HAP-1 (cell line): ENCODE measurements at regions not wholly inside any gene's neighbourhood (a gene's known extent, or its start where the extent isn't known, plus 50 kb on each side); places are given as distances from the start of the nearest gene placed in this dataset.
"Not testable (repeated sequence)": the region's sequence is repeated elsewhere in the genome, so short reads cannot be mapped to it uniquely, and the experiment has no call there.

Experiments used
- DNase-seq, 2 experiments: peaks; one replicate each; pipeline ENCODE4 v3.0.0-alpha.2; 2016 to 2020; ENCODE audit warnings: low spot score in 2 of 2
- H3K27me3 ChIP-seq: fragments of 250-450 bp; sonication (Bioruptor Pico); 2 replicates; pipeline ENCODE4 v1.5.1; 2020; ENCODE audit warnings: low read depth, mild to moderate bottlenecking, moderate library complexity
- H3K36me3 ChIP-seq: fragments of 250-450 bp; sonication (Bioruptor Pico); replicated peaks from 2 replicates; pipeline ENCODE4 v1.5.1; 2020; ENCODE audit warnings: mild to moderate bottlenecking
- H3K4me1 ChIP-seq: fragments of 250-450 bp; sonication (Bioruptor Pico); 2 replicates; pipeline ENCODE4 v1.5.1; 2020; ENCODE audit warnings: mild to moderate bottlenecking
- H3K4me3 ChIP-seq: fragments of 250-450 bp; sonication (Bioruptor Pico); 2 replicates; pipeline ENCODE4 v1.5.1; 2020; ENCODE audit warnings: mild to moderate bottlenecking, moderate library complexity
- H3K9me3 ChIP-seq: fragments of 250-450 bp; sonication (Bioruptor Pico); 2 replicates; pipeline ENCODE4 v1.5.1; 2020; ENCODE audit warnings: mild to moderate bottlenecking, moderate library complexity
- in situ Hi-C: fragments of 300-500 bp; cut with MboI; formaldehyde crosslinking; loops from 3 replicates; pipeline ENCODE4 v1.14.3; 2020; ENCODE audit warnings: low sequenced_read_pairs, inconsistent platforms, mixed read lengths

DNA sequence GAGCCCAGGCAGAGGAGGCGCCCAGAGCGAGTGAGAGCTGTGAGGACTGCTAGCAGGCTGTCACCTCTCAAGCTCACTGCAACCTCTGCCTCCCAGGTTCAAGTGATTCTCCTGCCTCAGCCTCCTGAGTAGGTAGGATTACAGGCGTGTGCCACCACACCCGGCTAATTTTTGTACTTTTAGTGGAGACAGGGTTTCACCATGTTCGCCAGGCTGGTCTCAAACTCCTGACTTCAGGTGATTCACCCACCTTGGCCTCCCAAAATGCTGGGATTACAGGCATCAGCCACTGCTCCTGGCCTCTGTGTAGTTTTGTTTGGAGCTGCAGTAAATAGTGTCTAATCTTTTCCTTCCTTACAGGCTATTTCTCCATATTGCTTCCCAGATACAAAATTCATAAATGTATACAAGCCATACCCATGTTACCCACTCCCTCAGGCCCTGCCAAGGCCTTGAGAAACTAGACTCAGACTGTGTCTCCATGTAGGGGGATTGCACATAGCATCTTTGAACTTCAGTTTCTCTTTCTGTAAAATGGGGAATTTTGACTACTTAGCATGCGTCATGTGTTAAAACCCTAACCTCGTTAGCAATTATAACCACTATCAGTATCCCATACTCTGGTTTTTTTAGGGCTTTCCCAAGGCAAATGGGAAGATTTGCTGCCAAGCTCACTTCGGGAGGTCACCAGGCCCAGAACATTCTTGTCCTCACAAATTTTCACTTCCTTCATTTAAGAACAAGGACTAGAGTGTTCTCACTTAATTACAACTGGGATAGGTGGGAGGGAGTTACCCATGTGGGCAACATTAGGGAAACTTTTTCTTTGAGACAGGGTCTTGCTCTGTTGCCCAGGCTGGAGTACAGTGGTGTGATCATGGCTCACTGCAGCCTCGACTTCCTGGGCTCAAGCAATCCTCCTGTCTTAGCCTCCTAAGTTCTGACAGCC, 67.3 kb upstream of the DDR1 start:
- no peaks in the 10 kb centered on the region for H3K9me3 ChIP-seq
- H3K36me3 ChIP-seq, result no peaks in the 10 kb centered on the region
- DNase-seq, result no peak
- H3K4me1 ChIP-seq, result no peaks in the 10 kb centered on the region
- in situ Hi-C loops, result no loop called here
- H3K4me3 ChIP-seq, result no peak overlapping the region
- no peaks in the 10 kb centered on the region for H3K27me3 ChIP-seq

DNA sequence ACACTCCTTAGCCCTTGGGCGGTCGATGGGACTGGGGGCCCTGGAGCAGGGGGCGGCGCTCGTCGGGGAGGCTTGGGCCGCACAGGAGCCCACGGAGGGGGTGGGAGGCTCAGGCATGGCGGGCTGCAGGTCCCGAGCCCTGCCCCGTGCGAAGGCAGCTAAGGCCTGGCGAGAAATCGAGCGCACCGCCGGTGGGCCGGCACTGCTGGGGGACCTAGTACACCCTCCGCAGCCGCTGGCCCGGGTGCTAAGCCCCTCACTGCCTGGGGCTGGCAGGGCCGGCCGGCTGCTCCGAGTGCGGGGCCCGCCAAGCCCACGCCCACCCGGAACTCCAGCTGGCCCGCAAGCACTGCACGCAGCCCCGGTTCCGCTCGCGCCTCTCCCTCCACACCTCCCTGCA, 68.0 kb upstream of the DDR1 start:
- H3K36me3 ChIP-seq, H3K27me3 ChIP-seq, in situ Hi-C loops, DNase-seq, H3K4me1 ChIP-seq, H3K4me3 ChIP-seq, H3K9me3 ChIP-seq: not testable (repeated sequence)

DNA sequence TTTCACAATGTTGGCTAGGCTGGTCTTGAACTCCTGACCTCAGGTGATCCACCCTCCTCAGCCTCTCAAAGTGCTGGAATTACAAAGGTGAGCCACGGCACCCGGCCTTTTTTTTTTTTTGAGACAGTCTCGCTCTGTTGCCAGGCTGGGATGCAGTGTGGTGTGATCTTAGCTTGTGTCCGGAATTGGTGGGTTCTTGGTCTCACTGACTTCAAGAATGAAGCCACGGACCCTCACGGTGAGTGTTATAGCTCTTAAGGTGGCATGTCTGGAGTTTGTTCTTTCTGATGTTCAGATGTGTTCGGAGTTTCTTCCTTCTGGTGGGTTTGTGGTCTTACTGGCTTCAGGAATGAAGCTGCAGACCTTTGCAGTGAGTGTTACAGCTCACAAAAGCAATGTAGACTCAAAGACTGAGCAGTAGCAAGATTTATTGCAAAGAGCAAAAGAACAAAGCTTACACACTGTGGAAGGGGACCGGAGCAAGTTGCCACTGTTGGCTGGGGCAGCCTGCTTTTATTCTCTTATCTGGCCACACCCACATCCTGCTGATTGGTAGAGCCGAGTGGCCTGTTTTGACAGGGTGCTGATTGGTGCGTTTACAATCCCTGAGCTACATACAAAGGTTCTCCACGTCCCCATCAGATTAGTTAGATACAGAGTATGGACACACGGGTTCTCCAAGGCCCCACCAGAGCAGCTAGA, 69.1 kb upstream of the DDR1 start:
- H3K27me3 ChIP-seq, H3K9me3 ChIP-seq, in situ Hi-C loops, H3K4me3 ChIP-seq, H3K4me1 ChIP-seq, H3K36me3 ChIP-seq, DNase-seq: not testable (repeated sequence)

DNA sequence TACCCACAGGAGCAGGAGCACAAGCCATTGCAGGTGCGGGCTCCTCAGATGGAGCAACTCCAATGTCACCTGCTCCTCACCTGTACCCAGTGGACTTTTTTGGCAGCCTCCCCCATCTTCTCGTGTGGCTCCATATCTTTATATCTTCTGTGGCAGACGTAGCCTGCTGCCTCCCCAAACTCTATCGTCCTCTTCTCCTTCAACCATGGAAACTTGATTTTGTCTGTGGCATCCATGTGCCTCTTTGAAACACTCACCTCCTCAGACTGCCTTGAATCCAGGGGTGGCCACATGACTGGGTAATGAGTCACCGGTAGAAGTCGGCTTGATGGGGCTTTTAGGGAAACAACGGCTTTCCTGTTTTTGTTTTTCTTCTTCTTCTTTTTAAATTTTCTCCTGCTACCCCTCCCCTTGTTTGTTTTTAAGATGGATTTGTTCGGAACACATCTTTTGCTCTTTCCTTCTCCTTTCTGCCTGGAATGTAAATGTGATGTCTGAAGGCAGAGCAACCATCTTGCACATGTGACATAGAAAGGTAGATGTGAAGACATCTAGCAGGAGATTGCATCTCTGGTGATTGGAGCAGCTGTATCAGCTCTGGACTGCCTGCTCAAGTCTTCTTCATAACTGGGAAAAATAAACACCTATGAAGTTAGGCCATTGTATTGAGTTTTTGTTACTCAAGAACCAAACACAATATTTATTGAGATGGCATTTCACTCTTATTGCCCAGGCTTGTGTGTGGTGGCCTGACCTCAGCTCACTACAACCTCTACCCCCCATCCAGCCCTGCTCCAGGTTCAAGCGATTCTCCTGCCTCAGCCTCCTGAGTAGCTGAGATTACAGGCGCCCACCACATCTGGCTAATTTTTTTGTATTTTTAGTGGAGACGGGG, 69.9 kb upstream of the DDR1 start:
- Histone ChIP-seq H3K36me3 (no peaks in the 10 kb centered on the region), H3K4me3 (no peak overlapping the region), H3K27me3 (no peaks in the 10 kb centered on the region), H3K4me1 (no peaks in the 10 kb centered on the region), H3K9me3 (no peaks in the 10 kb centered on the region)
- in situ Hi-C loops, result no loop called here
- no peak for DNase-seq

DNA sequence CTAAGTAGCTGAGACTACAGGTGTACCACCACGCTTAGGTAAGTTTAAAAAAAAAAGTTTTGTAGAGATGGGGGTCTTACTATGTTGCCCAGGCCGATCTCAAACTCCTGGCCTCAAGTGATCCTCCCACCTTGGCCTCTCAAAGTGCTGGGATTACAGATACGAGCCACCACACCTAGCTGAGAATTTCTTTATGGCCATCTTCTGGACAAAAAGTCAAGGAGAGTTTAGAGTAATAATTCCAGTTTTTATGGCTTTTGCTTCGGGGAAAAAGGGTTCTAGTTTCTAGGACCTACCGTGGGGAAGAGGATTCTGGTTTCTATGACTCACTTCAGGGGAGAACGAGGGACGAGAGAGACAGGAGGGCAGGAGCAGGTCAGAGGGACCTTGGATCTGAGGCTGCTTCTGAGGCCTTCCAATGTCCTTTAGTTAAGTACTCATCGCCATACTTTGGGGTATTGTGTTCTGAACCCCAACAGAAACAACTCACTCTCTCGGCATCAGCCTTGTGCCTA, 69.3 kb upstream of the IER3 start:
- no peaks in the 10 kb centered on the region for H3K9me3 ChIP-seq
- no peak for DNase-seq
- no peaks in the 10 kb centered on the region for H3K27me3 ChIP-seq
- in situ Hi-C loops, result no loop called here
- H3K4me3 ChIP-seq, result no peak overlapping the region
- H3K4me1 ChIP-seq, result no peaks in the 10 kb centered on the region
- H3K36me3 ChIP-seq, result no peaks in the 10 kb centered on the region

DNA sequence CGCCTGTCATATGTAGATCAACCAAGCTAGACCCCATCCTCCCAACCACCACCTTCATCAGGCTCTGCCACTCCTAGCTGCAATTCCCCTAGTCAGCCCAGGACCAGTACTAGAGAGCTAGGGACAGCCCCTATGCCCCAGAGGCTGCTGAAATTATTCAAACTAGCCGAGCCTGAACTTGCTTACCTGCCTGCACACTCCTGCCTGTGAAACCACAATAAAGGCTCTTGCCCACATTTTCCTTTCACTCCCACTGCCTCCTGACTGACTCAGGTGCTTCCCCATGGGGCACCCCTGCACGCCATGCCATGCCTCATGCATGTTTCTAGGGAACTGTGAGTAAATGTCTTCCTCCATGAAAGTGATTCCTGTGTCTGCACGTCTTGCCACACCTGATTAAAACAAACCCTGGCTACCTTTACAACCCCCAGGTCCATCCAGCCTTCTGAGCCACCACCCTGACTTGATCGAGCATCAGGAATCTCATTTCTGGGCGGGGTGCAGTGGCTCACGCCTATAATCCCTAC, 66.5 kb upstream of the IER3 start:
- no peaks in the 10 kb centered on the region for H3K27me3 ChIP-seq
- H3K4me1 ChIP-seq, result no peaks in the 10 kb centered on the region
- H3K9me3 ChIP-seq, result no peaks in the 10 kb centered on the region
- no peak overlapping the region for H3K4me3 ChIP-seq
- H3K36me3 ChIP-seq, result no peaks in the 10 kb centered on the region
- in situ Hi-C loops, result no loop called here
- no peak for DNase-seq

DNA sequence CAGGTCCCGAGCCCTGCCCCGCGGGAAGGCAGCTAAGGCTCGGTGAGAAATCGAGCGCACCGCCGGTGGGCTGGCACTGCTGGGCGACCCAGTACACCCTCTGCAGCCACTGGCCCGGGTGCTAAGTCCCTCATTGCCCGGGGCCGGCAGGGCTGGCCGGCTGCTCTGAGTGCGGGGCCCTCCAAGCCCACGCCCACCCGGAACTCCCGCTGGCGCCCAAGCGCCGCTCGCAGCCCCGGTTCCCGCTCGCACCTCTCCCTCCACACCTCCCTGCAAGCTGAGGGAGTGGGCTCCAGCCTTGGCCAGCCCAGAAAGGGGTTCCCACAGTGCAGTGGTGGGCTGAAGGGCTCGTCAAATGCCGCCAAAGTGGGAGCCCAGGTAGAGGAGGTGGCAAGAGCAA, 63.2 kb upstream of the IER3 start:
- H3K4me3 ChIP-seq, in situ Hi-C loops, DNase-seq, H3K27me3 ChIP-seq, H3K4me1 ChIP-seq, H3K36me3 ChIP-seq, H3K9me3 ChIP-seq: not testable (repeated sequence)

DNA sequence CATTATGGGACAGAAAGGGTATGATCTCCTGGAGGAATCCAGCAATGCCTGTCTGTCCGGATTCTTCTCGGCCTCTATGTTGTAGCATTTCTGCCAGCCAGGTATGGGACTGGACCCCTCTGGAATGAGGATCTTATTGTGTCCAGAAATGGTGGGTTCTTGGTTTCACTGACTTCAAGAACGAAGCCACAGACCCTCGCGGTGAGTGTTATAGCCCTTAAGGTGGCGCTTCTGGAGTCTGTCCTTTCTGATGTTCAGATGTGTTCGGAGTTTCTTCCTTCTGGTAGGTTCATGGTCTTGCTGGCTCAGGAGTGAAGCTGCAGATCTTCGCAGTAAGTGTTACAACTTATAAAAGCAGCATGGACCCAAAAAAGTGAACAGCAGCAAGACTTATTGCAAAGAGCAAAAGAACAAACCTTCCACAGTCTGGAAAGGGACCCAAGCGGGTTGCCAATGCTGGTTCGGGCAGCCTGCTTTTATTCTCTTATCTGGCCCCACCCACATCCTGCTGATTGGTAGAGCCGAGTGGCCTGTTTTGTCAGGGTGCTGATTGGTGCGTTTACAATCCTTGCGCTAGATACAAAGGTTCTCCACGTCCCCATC, 62.3 kb upstream of the IER3 start:
- H3K27me3 ChIP-seq, result no peaks in the 10 kb centered on the region

DNA sequence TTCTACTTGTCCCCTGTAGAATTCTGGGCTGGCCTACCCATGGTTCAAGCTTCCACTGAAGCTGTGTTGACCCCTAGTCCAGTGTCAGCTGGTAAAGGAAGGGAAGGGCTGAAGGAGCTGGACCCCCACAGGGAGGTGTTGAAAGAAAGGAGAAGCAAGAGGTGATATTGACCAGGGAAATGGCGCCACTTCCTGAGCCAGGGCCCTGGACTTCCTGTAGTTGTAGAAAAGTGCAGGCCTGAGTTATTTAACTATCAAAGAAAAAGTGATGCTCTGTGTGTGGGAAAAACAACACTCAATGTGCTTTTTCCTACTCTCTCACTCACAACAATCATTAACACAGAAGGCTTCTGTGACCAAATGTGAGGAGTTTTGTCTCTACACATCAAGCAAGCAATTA, 60.0 kb upstream of the IER3 start:
- in situ Hi-C loops, result no loop called here
- Histone ChIP-seq H3K4me1 (no peaks in the 10 kb centered on the region), H3K27me3 (no peaks in the 10 kb centered on the region), H3K9me3 (no peaks in the 10 kb centered on the region), H3K4me3 (no peak overlapping the region), H3K36me3 (no peaks in the 10 kb centered on the region)
- DNase-seq, result no peak

More for the DNA sequence above, 62.3 kb upstream of the IER3 start:
- no peak overlapping the region for H3K4me3 ChIP-seq
- no peaks in the 10 kb centered on the region for H3K36me3 ChIP-seq
- DNase-seq, result no peak
- no peaks in the 10 kb centered on the region for H3K4me1 ChIP-seq
- H3K9me3 ChIP-seq, result no peaks in the 10 kb centered on the region
- in situ Hi-C loops, result no loop called here

DNA sequence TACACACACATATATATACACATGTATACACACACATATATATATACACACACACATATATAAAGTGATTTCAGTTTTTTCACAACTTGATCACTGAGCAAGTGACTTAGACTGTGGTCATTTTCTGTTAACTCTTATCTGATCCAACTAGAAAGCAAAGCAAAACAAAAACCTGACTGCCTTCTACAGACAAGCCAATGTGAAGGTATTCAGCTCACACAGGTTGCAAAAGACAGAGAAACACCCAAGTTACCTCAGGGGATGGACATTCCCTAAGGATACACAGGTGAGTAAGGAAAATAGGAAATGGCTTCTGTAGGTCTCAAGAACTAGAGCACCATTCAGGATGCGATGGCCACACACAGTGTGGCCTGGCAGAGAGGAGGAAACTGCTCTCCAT, 58.4 kb upstream of the IER3 start:
- in situ Hi-C loops, result no loop called here
- DNase-seq, result no peak
- Histone ChIP-seq H3K9me3 (no peaks in the 10 kb centered on the region), H3K4me1 (no peaks in the 10 kb centered on the region), H3K4me3 (no peak overlapping the region), H3K36me3 (no peaks in the 10 kb centered on the region), H3K27me3 (no peaks in the 10 kb centered on the region)

DNA sequence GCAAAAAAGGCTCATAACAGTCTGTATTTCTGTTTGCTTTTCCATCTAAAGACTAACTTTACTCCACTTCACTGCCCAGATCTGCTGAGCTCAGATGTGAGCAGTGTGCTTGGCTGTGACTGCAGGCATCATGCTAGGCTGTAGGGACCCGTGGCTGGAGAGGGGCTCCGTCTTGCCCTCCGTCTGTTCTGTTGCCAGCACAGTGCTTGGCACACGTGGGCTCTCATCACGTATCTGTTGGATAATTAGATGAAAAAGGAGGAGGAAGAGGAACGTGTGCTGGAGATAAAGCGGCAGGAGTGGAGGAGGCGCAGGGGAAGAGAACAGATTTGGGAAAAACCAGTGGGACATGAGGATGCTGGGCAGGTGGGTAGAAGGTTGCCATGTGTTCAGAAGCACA, 57.6 kb upstream of the IER3 start:
- H3K4me3 ChIP-seq, result no peak overlapping the region
- no peaks in the 10 kb centered on the region for H3K4me1 ChIP-seq
- H3K36me3 ChIP-seq, result no peaks in the 10 kb centered on the region
- in situ Hi-C loops, result no loop called here
- no peaks in the 10 kb centered on the region for H3K27me3 ChIP-seq
- DNase-seq, result no peak
- H3K9me3 ChIP-seq, result no peaks in the 10 kb centered on the region

DNA sequence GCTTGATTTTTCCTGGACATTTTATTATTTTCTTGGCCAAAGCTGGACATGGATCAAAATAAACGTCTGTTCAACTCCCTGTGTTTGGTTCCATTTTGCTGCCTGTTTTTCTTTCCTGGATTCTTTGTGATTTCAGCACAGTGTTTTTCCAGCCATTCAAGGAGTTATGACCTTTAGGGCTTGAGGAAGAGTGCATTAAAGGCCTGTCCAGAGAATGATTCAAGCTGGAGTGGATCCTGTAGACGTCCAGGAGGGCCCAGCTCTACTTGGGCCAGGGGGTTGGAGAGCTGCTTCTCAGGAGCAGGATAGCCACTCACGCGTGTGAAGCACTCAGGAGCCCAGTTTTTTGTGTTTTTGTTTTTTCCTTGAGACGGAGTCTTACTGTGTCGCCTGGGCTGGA, 56.5 kb upstream of the IER3 start:
- Histone ChIP-seq H3K9me3 (no peaks in the 10 kb centered on the region; the same call in 1 of the 2 replicates), H3K27me3 (no peaks in the 10 kb centered on the region), H3K4me3 (no peak overlapping the region), H3K36me3 (no peaks in the 10 kb centered on the region), H3K4me1 (no peaks in the 10 kb centered on the region)
- in situ Hi-C loops, result no loop called here
- no peak for DNase-seq

DNA sequence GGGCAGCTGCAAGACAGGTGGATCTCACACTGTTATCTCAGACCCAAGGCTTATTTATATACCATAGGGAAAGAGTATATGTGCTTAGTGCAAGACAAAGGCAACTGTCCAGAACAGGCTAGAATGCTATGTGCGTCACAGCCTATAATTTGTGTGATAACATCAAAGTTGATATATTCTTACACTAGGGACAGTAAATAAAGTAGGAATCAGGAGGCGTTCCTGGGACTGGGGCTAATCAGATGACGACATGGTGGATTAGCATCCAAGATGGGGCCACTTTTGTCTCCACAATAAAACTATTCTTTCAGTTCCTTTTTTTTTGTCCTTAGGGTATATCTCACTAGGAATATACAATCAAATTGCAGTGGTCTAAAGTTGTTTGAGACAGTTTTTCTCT, 54.9 kb upstream of the IER3 start:
- Histone ChIP-seq H3K27me3 (no peaks in the 10 kb centered on the region), H3K9me3 (no peaks in the 10 kb centered on the region; the same call in 1 of the 2 replicates), H3K4me3 (no peak overlapping the region), H3K36me3 (no peaks in the 10 kb centered on the region), H3K4me1 (no peaks in the 10 kb centered on the region)
- in situ Hi-C loops, result no loop called here
- no peak for DNase-seq
